GM23338 (cell line): ENCODE measurements at regions not wholly inside any gene's neighbourhood (a gene's known extent, or its start where the extent isn't known, plus 50 kb on each side); places are given as distances from the start of the nearest gene placed in this dataset.

Experiments used
- ATAC-seq: fragments of 200-7000 bp; cut with Tn5 transposase; 3 replicates; pipeline ENCODE4 v1.9.1; 2020
- DNase-seq: peaks from one replicate; pipeline ENCODE4 v3.0.0-alpha.2; 2015; ENCODE audit warnings: low spot score
- H2AFZ ChIP-seq: fragments of 200-600 bp; sonication (generic); 2 replicates; pipeline ENCODE4 v1.8.0; 2016; ENCODE audit warnings: antibody characterized with exemption, mild to moderate bottlenecking, moderate library complexity
- H3F3A ChIP-seq: fragments of 200-600 bp; sonication (generic); replicated peaks from 2 replicates; pipeline ENCODE4 v1.8.0; 2017; ENCODE audit warnings: antibody characterized with exemption, mixed run types, low read depth
- H3K27ac ChIP-seq: fragments of 200-600 bp; sonication (generic); 2 replicates; pipeline ENCODE4 v1.6.1; 2016; ENCODE audit warnings: low read depth
- H3K27me3 ChIP-seq: fragments of 200-600 bp; sonication (generic); 2 replicates; pipeline ENCODE4 v1.8.0; 2016; ENCODE audit warnings: mild to moderate bottlenecking, mixed run types, moderate library complexity; ENCODE audit not compliant: insufficient read depth
- H3K36me3 ChIP-seq: fragments of 200-600 bp; sonication (generic); 2 replicates; pipeline ENCODE4 v1.8.0; 2016; ENCODE audit warnings: mild to moderate bottlenecking; ENCODE audit not compliant: insufficient read depth
- H3K4me1 ChIP-seq: fragments of 200-600 bp; sonication (generic); 2 replicates; pipeline ENCODE4 v1.8.0; 2016; ENCODE audit warnings: mild to moderate bottlenecking, moderate library complexity; ENCODE audit not compliant: insufficient read depth
- H3K4me2 ChIP-seq: fragments of 200-600 bp; sonication (generic); 2 replicates; pipeline ENCODE4 v1.7.1; 2017; ENCODE audit warnings: mixed run types
- H3K4me3 ChIP-seq: fragments of 200-600 bp; sonication (generic); 2 replicates; pipeline ENCODE4 v1.6.1; 2016; ENCODE audit warnings: mixed run types
- H3K79me2 ChIP-seq: fragments of 200-600 bp; sonication (generic); replicated peaks from 2 replicates; pipeline ENCODE4 v1.8.0; 2017; ENCODE audit warnings: mild to moderate bottlenecking; ENCODE audit not compliant: insufficient read depth
- H3K9me2 ChIP-seq: fragments of 200-600 bp; sonication (generic); 2 replicates; pipeline ENCODE4 v1.8.0; 2017; ENCODE audit not compliant: insufficient read depth
- H4K20me1 ChIP-seq: fragments of 200-600 bp; sonication (generic); replicated peaks from 2 replicates; pipeline ENCODE4 v1.8.0; 2017; ENCODE audit warnings: mild to moderate bottlenecking; ENCODE audit not compliant: insufficient read depth
- H3K27ac Mint-ChIP-seq: 2 replicates; pipeline ENCODE4 v1.8.0; 2020; ENCODE audit warnings: inconsistent platforms, mild to moderate bottlenecking, moderate library complexity, mixed read lengths
- H3K27me3 Mint-ChIP-seq: 3 replicates; pipeline ENCODE4 v1.8.0; 2022; ENCODE audit warnings: low read depth, mild to moderate bottlenecking, moderate library complexity, mixed read lengths, inconsistent platforms; ENCODE audit not compliant: insufficient read depth, poor library complexity
- H3K36me3 Mint-ChIP-seq: 3 replicates; pipeline ENCODE4 v1.8.0; 2021; ENCODE audit warnings: low read depth, mild to moderate bottlenecking, inconsistent platforms, moderate library complexity, mixed read lengths
- H3K4me1 Mint-ChIP-seq: 3 replicates; pipeline ENCODE4 v1.8.0; 2020; ENCODE audit warnings: mild to moderate bottlenecking, inconsistent platforms, mixed read lengths
- H3K4me3 Mint-ChIP-seq: 3 replicates; pipeline ENCODE4 v1.8.0; 2021; ENCODE audit warnings: moderate library complexity, mild to moderate bottlenecking, inconsistent platforms, mixed read lengths
- H3K9me3 Mint-ChIP-seq: 3 replicates; pipeline ENCODE4 v1.8.0; 2020; ENCODE audit warnings: moderate library complexity, mild to moderate bottlenecking, inconsistent platforms, mixed read lengths
- CREB1 ChIP-seq: fragments of 250-450 bp; sonication (Bioruptor Pico); IDR thresholded peaks from 2 replicates; pipeline ENCODE4 v1.5.0; 2020; ENCODE audit warnings: low read depth, mild to moderate bottlenecking, moderate library complexity
- CTCF ChIP-seq, 2 experiments: fragments of 200-600 bp in 1 of 2; sonication (generic) in 1 of 2; conservative IDR thresholded peaks; 2 replicates each; pipeline versions ENCODE4 v1.5.1 to v1.6.1; 2016 to 2017; ENCODE audit warnings: antibody characterized with exemption in 2 of 2, low read depth in 2 of 2, mild to moderate bottlenecking in 2 of 2, moderate library complexity in 1 of 2
- ETS1 ChIP-seq: IDR thresholded peaks from 2 replicates; pipeline ENCODE4 v1.6.1; 2016; ENCODE audit warnings: antibody characterized with exemption
- EZH2 ChIP-seq: fragments of 200-600 bp; sonication (generic); IDR thresholded peaks from one replicate; pipeline ENCODE4 v1.8.0; 2017; ENCODE audit warnings: antibody characterized with exemption, mild to moderate bottlenecking, low read depth; ENCODE audit not compliant: unreplicated experiment
- EZH2phosphoT487 ChIP-seq: fragments of 200-600 bp; sonication (generic); IDR thresholded peaks from one replicate; pipeline ENCODE4 v1.8.1; 2018; ENCODE audit warnings: antibody characterized with exemption; ENCODE audit not compliant: unreplicated experiment
- JUNB ChIP-seq: IDR thresholded peaks from one replicate; pipeline ENCODE4 v1.6.1; 2016; ENCODE audit warnings: antibody characterized with exemption; ENCODE audit not compliant: unreplicated experiment
- NANOG ChIP-seq: IDR thresholded peaks from 2 replicates; pipeline ENCODE4 v1.6.1; 2016; ENCODE audit warnings: antibody characterized with exemption, borderline replicate concordance
- POLR2AphosphoS5 ChIP-seq: IDR thresholded peaks from 2 replicates; pipeline ENCODE4 v1.6.1; 2016; ENCODE audit warnings: antibody characterized with exemption, low read depth
- REST ChIP-seq: IDR thresholded peaks from one replicate; pipeline ENCODE4 v1.6.1; 2018; ENCODE audit warnings: antibody characterized with exemption; ENCODE audit not compliant: unreplicated experiment
- STAT1 ChIP-seq: IDR thresholded peaks from one replicate; pipeline ENCODE4 v1.6.1; 2016; ENCODE audit warnings: antibody characterized with exemption; ENCODE audit not compliant: unreplicated experiment
- ZNF114 ChIP-seq: fragments of 250-450 bp; sonication (Bioruptor Pico); IDR thresholded peaks from 2 replicates; pipeline ENCODE4 v1.5.0; 2020; ENCODE audit warnings: mild to moderate bottlenecking, moderate library complexity
- ZNF462 ChIP-seq: fragments of 250-450 bp; sonication (Bioruptor Pico); IDR thresholded peaks from 2 replicates; pipeline ENCODE4 v1.5.0; 2020; ENCODE audit warnings: mild to moderate bottlenecking, moderate library complexity

GRCh38 chr5:124528838-124529237 lies 217.6 kb downstream of the ZNF608 start:
- no peak for ATAC-seq
- Histone ChIP-seq H4K20me1 (no peaks in the 10 kb centered on the region), H3K27ac (no peak overlapping the region), H2AFZ (no peak overlapping the region), H3K36me3 (no peaks in the 10 kb centered on the region), H3K4me3 (no peak overlapping the region), H3K79me2 (no peaks in the 10 kb centered on the region), H3K27me3 (no peaks in the 10 kb centered on the region), H3K4me2 (no peak overlapping the region), H3K4me1 (no peaks in the 10 kb centered on the region), H3K9me2 (peaks cover 18% of the 10 kb centered on the region; the same call in 1 of the 2 replicates), H3F3A (no peaks in the 10 kb centered on the region)
- Mint-ChIP-seq H3K27me3 (no peaks in the 10 kb centered on the region), H3K9me3 (peaks cover 5% of the 10 kb centered on the region), H3K27ac (no peak overlapping the region), H3K4me1 (no peaks in the 10 kb centered on the region), H3K36me3 (peaks cover 11% of the 10 kb centered on the region; the same call in 1 of the 3 replicates), H3K4me3 (no peak overlapping the region)
- no peak for DNase-seq
- no peak for TF ChIP-seq JUNB
- no peak for TF ChIP-seq ZNF462
- no peak for TF ChIP-seq STAT1
- TF ChIP-seq CTCF (conservative IDR thresholded peaks at IDR 0.05; ENCODE audit: low read depth in 2 of 2) = no peak
- no peak for TF ChIP-seq ETS1
- no peak for TF ChIP-seq CREB1
- no peak for TF ChIP-seq ZNF114 (CRISPR knock-in tag)
- no peak for TF ChIP-seq NANOG
- TF ChIP-seq EZH2 = no peak
- no peak for TF ChIP-seq POLR2AphosphoS5
- no peak for TF ChIP-seq REST
- no peak for TF ChIP-seq EZH2phosphoT487
